Endodermal cell (in vitro differentiated cells): ENCODE measurements at regions not wholly inside any gene's neighbourhood (a gene's known extent, or its start where the extent isn't known, plus 50 kb on each side); places are given as distances from the start of the nearest gene placed in this dataset.

Source experiments
- DNase-seq: peaks from one replicate; pipeline ENCODE4 v3.0.0-alpha.2; 2017
- H3K27ac ChIP-seq: 2 replicates; pipeline ENCODE4 v1.5.1; 2013; ENCODE audit warnings: mild to moderate bottlenecking, low read depth, low read length, moderate library complexity
- H3K27me3 ChIP-seq: 2 replicates; pipeline ENCODE4 v1.6.1; 2013; ENCODE audit warnings: mild to moderate bottlenecking, low read length, moderate library complexity; ENCODE audit not compliant: insufficient read depth, control insufficient read depth, poor library complexity, severe bottlenecking
- H3K36me3 ChIP-seq: 2 replicates; pipeline ENCODE4 v1.7.0; 2013; ENCODE audit warnings: mild to moderate bottlenecking, low read length, moderate library complexity; ENCODE audit not compliant: control insufficient read depth, insufficient read depth
- H3K4me1 ChIP-seq: one replicate; pipeline ENCODE4 v1.7.0; 2013; ENCODE audit warnings: low read length; ENCODE audit not compliant: control insufficient read depth, insufficient read depth
- H3K4me3 ChIP-seq: 2 replicates; pipeline ENCODE4 v1.5.1; 2013; ENCODE audit warnings: mild to moderate bottlenecking, low read length, moderate library complexity
- H3K9ac ChIP-seq: 2 replicates; pipeline ENCODE4 v1.6.1; 2013; ENCODE audit warnings: mild to moderate bottlenecking, low read length, moderate library complexity; ENCODE audit not compliant: poor library complexity, severe bottlenecking; ENCODE audit errors: extremely low read depth
- H3K9me3 ChIP-seq: 2 replicates; pipeline ENCODE4 v1.6.1; 2013; ENCODE audit warnings: mild to moderate bottlenecking, low read length, moderate library complexity; ENCODE audit not compliant: control insufficient read depth
- H3K27ac Mint-ChIP-seq: 2 replicates; pipeline ENCODE4 v1.8.0; 2020; ENCODE audit warnings: mixed read lengths
- H3K27me3 Mint-ChIP-seq: 2 replicates; pipeline ENCODE4 v1.8.0; 2021; ENCODE audit warnings: mild to moderate bottlenecking, mixed read lengths; ENCODE audit not compliant: insufficient read depth
- H3K36me3 Mint-ChIP-seq: 2 replicates; pipeline ENCODE4 v1.8.0; 2020; ENCODE audit warnings: low read depth, mixed read lengths
- H3K4me1 Mint-ChIP-seq: 2 replicates; pipeline ENCODE4 v1.8.0; 2020; ENCODE audit warnings: mixed read lengths
- H3K4me3 Mint-ChIP-seq: 2 replicates; pipeline ENCODE4 v1.8.0; 2020; ENCODE audit warnings: mild to moderate bottlenecking, moderate library complexity, mixed read lengths
- H3K9me3 Mint-ChIP-seq: 2 replicates; pipeline ENCODE4 v1.8.0; 2020; ENCODE audit warnings: mild to moderate bottlenecking, mixed read lengths
- CTCF ChIP-seq: fragments of 200-600 bp; sonication (generic); conservative IDR thresholded peaks from 2 replicates; pipeline ENCODE4 v1.5.0; 2021; ENCODE audit warnings: antibody characterized with exemption, mild to moderate bottlenecking
- WGBS, 2 experiments: methylation state at CpG; one replicate each; pipeline versions ENCODE4 v1.1.5 to v1.1.7; 2013; ENCODE audit warnings: missing lambda C conversion rate in 2 of 2, mixed read lengths in 1 of 2; ENCODE audit not compliant: insufficient coverage in 1 of 2, insufficient read length in 1 of 2; 5-methylcytosine and 5-hydroxymethylcytosine counted together

GRCh38 chr13:33612641-33613638, 205.0 kb upstream of the RFC3 start:
- no peaks in the 10 kb centered on the region for H3K36me3 Mint-ChIP-seq
- peak overlapping the region; percentile 30 for H3K27ac ChIP-seq
- WGBS, 2 experiments = 92 to 100% methylated on average over 2 to 4 of the region's 4 CpGs
- no peak overlapping the region for H3K27ac Mint-ChIP-seq
- peaks cover 2% of the 10 kb centered on the region for H3K27me3 Mint-ChIP-seq
- H3K4me1 ChIP-seq = no peaks in the 10 kb centered on the region
- no peaks in the 10 kb centered on the region for H3K27me3 ChIP-seq
- H3K9me3 Mint-ChIP-seq = no peaks in the 10 kb centered on the region
- no peak overlapping the region for H3K4me3 Mint-ChIP-seq
- no peak overlapping the region for H3K4me3 ChIP-seq
- TF ChIP-seq CTCF = no peak
- no peaks in the 10 kb centered on the region for H3K36me3 ChIP-seq
- no peaks in the 10 kb centered on the region for H3K9me3 ChIP-seq
- no peak for DNase-seq
- peaks cover 27% of the 10 kb centered on the region for H3K4me1 Mint-ChIP-seq
- H3K9ac ChIP-seq = no peak overlapping the region

GRCh38 chr13:33615436-33615835, 202.5 kb upstream of the RFC3 start:
- H3K27me3 ChIP-seq = no peaks in the 10 kb centered on the region
- no peak for TF ChIP-seq CTCF
- H3K9ac ChIP-seq = no peak overlapping the region
- H3K9me3 ChIP-seq = no peaks in the 10 kb centered on the region
- Mint-ChIP-seq H3K27me3 (peaks cover 2% of the 10 kb centered on the region), H3K9me3 (no peaks in the 10 kb centered on the region), H3K36me3 (no peaks in the 10 kb centered on the region), H3K4me3 (no peak overlapping the region), H3K27ac (no peak overlapping the region), H3K4me1 (peaks cover 27% of the 10 kb centered on the region)
- no peaks in the 10 kb centered on the region for H3K4me1 ChIP-seq
- no peak for DNase-seq
- H3K36me3 ChIP-seq = no peaks in the 10 kb centered on the region
- no peak overlapping the region for H3K4me3 ChIP-seq
- H3K27ac ChIP-seq = no peak overlapping the region
- 93% methylated on average over 2 of the region's 2 CpGs; no CpG with 5 or more reads in 1 of the 2 experiments for WGBS, 2 experiments

- no peaks in the 10 kb centered on the region for H3K36me3 ChIP-seq
- H3K4me1 Mint-ChIP-seq = peaks cover 22% of the 10 kb centered on the region
- no peak for DNase-seq
- H3K27me3 Mint-ChIP-seq = peaks cover under 1% of the 10 kb centered on the region
- H3K27me3 ChIP-seq = no peaks in the 10 kb centered on the region
- no peak overlapping the region for H3K9ac ChIP-seq
- 87 to 100% methylated on average over 1 to 2 of the region's 2 CpGs for WGBS, 2 experiments
- no peaks in the 10 kb centered on the region for H3K9me3 ChIP-seq
- no peak overlapping the region for H3K27ac Mint-ChIP-seq
- no peaks in the 10 kb centered on the region for H3K36me3 Mint-ChIP-seq
- no peaks in the 10 kb centered on the region for H3K4me1 ChIP-seq
- no peak for TF ChIP-seq CTCF
- H3K4me3 ChIP-seq = no peak overlapping the region
- H3K9me3 Mint-ChIP-seq = no peaks in the 10 kb centered on the region
- H3K27ac ChIP-seq = no peak overlapping the region
- no peak overlapping the region for H3K4me3 Mint-ChIP-seq
Observed at GRCh38 chr13:33616130-33616529, 201.8 kb upstream of the RFC3 start.
